GM18520 (cell line): ENCODE measurements at regions not wholly inside any gene's neighbourhood (a gene's known extent, or its start where the extent isn't known, plus 50 kb on each side); places are given as distances from the start of the nearest gene placed in this dataset.

Experiments used
- ATAC-seq: cut with Tn5 transposase; IDR thresholded peaks from one replicate; pipeline ENCODE4 v1.9.1; 2021; ENCODE audit not compliant: unreplicated experiment

- ATAC-seq = no peak
Measured at GRCh38 chr1:187413405-187414169, 584.8 kb downstream of the PLA2G4A start.

GRCh38 chr1:187415065-187415464 is 586.3 kb downstream of the PLA2G4A start:
- no peak for ATAC-seq

DNA sequence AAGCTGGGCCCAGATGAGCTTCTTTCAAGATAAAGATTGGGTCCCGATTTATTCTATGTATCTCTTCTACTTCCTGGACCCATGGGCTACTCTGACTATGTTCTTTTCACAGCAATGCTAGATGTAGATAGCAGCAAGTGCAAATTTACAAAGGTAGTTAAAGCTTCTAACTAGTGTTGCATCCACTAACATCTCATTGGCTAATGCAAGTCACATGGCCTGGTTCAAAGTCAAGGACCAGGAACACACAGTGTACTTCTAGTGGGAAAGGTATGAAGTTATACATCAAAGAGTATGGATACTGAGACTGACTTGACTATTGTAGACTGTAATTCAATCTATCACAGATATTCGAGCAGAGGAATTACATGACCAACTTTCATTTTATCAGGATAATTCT is 588.8 kb downstream of the PLA2G4A start:
- ATAC-seq = no peak

- no peak for ATAC-seq
Measured at GRCh38 chr1:187433598-187433997, 604.8 kb downstream of the PLA2G4A start.

- ATAC-seq = no peak
Measured at GRCh38 chr1:187442603-187443002, 613.9 kb downstream of the PLA2G4A start.

- no peak for ATAC-seq
Measured at GRCh38 chr1:187443939-187444338, 615.2 kb downstream of the PLA2G4A start.

- no peak for ATAC-seq
Measured at GRCh38 chr1:187445066-187445465, 616.3 kb downstream of the PLA2G4A start.

DNA sequence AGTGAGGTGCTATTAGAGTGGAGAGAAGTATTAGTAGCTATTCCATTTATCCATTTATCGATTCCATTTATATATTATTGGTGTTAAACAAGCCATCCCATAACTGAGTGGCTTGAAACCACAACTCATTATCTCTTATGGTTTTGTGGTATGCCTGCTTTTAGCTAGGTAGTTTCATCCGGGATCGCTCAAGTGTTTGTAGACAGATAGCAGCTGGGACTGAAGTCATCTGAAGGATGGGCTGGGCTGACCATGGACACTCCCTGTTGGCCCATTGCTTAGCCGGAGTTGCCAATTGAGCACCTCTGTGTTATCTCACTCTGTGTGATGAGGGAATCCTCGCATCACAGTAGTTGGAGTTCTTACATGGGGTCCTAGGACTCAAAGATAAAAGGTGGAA is 622.5 kb downstream of the PLA2G4A start:
- no peak for ATAC-seq

DNA sequence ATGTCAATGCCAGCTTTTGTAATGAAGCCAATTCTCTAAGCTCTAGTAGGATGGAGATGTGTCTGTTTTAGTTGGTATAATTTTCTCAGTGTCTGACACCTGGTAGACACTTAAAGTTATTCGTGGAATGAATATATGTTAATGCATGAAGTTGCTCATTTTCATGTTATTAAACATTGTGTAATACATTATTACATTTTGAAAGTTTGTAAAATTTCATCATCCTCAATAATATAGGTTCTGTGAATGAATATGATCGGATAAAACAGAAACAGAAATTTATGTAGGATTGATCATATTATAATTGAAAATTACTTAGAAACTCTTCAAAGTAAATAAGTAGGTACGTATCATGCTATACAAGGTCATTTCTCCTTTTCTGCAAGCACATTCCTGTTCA is 625.3 kb downstream of the PLA2G4A start:
- ATAC-seq = no peak

DNA sequence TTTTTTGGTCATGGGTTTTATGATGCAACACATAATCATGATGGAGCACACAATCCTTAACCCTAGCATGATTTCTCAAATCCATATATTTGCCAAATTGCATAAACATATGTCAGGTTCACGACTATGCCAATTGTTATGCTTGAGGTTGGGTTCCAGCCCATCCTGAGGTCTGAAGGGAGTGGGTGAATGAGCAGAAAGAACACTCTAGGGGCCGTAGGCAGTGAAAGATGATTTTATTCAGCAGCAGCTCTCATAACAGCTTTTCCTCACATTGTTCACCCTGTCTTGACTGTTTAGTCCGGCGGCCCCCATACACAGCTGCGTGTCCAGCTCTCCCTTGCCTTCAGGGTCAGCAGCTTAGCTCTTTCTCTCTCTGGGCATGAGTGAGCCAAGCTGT is 627.7 kb downstream of the PLA2G4A start:
- ATAC-seq = no peak

DNA sequence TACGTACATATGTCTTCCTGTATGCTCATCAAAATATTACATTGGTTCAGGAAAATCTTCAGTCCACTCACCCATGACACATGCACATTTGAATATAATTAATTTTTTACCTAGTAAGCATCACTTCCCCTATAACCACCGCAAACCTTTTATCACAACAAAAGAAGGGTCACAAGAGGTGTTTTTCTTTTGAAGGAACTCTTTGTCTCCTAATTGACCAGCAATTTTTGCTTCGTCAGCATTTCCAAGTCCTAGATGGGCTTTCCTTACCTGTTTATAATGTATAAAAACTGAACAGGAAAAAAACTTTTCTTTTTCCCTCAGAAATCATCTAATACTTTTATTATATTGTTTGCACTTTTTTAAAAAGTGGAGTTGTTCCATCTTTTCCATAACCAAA is 631.3 kb downstream of the PLA2G4A start:
- no peak for ATAC-seq

- no peak for ATAC-seq
Measured at GRCh38 chr1:187464320-187464719, 635.6 kb downstream of the PLA2G4A start.

DNA sequence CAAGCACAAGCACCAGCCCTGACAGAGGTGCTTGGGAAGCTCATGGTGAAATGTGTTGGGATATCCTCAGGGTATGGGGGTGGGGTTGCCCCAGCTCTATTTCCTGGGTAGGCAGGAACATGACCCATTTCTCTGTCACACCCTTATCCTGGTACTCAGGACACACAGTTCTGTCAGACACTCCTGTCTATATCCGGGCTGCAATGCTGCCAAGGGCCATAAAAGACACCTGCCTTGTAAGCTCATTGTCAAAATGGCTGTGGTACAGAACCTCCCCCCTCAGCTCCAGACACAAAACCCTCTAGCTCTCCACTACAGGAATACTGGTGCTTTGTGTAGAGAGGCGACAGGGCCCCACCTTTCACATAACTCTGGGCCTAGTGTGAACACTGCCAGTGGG is 636.7 kb downstream of the PLA2G4A start:
- no peak for ATAC-seq

GRCh38 chr1:187469836-187470235 is 641.1 kb downstream of the PLA2G4A start:
- no peak for ATAC-seq

DNA sequence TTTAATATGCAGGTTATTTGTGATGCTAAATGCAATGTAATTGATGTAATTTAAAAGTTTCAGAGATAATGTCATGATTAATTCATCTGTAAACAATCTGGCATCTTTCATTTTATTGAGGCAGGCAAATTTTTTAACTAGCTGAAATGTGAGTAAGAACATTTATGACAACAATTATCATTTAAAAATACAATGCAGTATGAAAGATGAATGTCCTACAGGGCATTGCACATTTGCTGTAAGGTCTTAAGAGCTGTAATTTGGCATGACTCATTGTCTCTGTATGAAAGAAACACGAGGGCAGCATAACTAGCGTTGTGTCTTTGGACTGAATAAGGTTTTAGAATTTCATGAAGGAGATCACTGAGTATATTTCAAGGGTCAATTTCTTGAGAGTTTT is 642.8 kb downstream of the PLA2G4A start:
- no peak for ATAC-seq

DNA sequence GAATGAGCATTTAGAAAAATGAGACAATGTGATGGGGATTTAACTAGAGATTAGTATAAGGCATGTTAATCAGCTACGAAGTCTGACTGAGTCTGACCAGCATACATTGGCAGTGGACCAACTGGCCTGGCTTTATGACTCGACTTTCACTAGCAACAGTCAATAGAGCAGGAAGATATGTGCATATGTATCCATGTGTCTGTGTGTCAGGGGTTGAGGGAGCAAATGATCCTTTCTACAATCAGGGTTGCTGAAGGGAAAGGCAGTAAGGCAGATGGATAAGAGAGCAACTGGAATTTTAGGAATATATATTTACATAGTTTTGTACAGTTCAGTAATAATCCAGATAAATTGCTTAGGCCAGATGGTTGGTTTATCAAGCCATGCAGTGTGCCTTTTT is 645.6 kb downstream of the PLA2G4A start:
- ATAC-seq = no peak

DNA sequence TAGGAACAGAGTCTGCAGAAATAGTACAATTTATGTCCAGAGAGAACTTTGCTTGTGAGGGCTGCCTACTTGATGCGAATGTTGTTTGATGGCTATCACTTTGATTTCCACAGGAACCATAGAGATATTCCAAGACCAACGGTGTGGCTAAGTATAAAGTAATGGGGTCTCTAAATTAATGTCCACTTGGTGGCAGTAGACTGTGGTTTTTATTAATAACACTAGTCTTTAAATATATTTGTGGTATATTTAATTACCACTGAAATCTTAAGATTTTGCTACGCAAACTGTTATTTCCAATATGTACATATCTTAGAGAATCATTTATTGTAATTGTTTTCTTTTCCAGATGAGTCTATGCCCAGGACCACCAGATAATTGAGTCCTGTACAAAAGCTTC is 647.9 kb downstream of the PLA2G4A start:
- no peak for ATAC-seq

DNA sequence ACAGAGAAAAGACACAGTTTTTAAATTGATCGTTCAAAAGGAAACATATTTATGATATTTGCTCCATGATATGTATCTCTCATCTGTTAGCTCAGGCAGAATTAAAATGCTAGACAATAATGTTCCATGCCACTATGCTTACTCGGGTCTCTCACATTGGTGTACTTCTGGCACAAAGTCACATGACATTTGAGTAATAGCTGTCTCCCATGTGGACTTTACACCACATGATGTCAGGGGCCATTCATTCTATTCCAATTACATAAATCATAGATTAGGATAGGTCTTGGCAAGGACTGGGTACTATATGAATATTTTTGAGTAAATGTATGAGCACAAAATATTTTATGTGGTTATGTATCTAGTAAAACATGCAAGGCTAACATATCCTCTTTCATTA is 648.4 kb downstream of the PLA2G4A start:
- ATAC-seq = no peak

GRCh38 chr1:187477535-187477934 is 648.8 kb downstream of the PLA2G4A start:
- ATAC-seq = no peak

DNA sequence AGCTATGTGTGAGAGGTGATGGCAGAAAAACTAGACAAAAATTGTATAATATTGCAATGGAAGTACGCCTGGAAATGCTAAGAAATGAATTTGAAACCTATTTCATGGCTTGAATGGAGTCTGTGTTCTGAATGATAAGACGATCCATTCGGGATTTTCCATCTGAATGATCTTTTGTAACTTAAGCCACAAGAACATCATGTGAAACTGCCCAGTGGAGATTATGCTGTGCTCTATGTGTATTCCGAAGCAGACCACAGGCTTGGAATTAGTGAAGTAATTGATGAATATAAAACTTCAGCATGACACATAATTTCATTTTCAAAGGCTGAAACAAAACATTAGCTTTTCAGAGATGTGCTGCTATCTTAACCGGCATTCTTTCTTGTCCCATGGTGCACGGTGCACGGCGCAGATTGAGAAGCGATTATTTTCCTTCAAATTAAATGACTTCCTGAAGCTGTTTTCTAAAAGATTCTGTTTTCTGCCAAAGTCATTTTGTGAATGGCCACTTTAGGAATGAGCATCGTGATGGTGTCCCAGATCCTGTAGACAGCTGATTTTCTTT is 652.9 kb downstream of the PLA2G4A start:
- no peak for ATAC-seq

GRCh38 chr1:187490266-187490665 is 661.5 kb downstream of the PLA2G4A start:
- no peak for ATAC-seq

GRCh38 chr1:187491082-187491720 is 662.5 kb downstream of the PLA2G4A start:
- ATAC-seq = no peak
